ENCODE measurements at regions not wholly inside any gene's neighbourhood (a gene's known extent, or its start where the extent isn't known, plus 50 kb on each side); places are given as distances from the start of the nearest gene placed in this dataset.

DNA sequence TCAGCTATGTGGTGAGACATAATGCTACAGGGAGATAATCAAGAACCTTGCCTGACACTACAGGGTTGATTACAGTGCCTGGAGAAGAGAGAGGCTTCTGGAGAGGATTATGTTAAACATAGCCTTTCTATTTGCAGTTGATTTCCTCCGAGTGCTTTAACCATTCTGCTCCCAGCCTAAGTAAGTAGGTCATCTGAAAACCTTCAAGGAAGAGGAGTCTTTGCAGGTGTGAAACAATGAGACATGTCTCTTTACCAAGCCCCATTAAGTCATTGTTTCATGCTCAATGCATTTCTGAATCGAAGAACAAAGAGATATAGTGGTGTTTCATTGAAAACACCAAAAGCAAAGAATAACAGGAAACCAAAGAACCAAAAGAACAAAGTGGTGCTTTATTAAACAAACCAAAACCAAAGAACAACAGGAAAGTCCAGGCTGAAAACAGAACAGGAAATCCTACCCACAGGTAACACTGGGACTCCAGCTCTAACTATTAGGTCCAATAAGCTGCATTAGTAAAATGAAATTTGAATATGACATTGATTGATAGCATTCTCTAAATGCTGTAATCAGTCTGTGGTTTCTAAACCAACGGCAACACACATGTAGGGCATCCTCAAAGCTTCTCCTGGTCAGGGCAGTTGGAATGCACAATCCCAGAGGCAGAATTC is 113.3 kb upstream of the SPATA31D4 start:
- FAIRE-seq = no peak
- ChIA-PET POLR2A (no interaction called here), CTCF (ENCODE audit: low intra/inter-chr PET ratio) (no interaction called here)
- TF ChIP-seq, protein P1, sequence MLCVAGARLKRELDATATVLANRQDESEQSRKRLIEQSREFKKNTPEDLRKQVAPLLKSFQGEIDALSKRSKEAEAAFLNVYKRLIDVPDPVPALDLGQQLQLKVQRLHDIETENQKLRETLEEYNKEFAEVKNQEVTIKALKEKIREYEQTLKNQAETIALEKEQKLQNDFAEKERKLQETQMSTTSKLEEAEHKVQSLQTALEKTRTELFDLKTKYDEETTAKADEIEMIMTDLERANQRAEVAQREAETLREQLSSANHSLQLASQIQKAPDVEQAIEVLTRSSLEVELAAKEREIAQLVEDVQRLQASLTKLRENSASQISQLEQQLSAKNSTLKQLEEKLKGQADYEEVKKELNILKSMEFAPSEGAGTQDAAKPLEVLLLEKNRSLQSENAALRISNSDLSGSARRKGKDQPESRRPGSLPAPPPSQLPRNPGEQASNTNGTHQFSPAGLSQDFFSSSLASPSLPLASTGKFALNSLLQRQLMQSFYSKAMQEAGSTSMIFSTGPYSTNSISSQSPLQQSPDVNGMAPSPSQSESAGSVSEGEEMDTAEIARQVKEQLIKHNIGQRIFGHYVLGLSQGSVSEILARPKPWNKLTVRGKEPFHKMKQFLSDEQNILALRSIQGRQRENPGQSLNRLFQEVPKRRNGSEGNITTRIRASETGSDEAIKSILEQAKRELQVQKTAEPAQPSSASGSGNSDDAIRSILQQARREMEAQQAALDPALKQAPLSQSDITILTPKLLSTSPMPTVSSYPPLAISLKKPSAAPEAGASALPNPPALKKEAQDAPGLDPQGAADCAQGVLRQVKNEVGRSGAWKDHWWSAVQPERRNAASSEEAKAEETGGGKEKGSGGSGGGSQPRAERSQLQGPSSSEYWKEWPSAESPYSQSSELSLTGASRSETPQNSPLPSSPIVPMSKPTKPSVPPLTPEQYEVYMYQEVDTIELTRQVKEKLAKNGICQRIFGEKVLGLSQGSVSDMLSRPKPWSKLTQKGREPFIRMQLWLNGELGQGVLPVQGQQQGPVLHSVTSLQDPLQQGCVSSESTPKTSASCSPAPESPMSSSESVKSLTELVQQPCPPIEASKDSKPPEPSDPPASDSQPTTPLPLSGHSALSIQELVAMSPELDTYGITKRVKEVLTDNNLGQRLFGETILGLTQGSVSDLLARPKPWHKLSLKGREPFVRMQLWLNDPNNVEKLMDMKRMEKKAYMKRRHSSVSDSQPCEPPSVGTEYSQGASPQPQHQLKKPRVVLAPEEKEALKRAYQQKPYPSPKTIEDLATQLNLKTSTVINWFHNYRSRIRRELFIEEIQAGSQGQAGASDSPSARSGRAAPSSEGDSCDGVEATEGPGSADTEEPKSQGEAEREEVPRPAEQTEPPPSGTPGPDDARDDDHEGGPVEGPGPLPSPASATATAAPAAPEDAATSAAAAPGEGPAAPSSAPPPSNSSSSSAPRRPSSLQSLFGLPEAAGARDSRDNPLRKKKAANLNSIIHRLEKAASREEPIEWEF (CRISPR knock-in tag; IDR thresholded peaks at IDR 0.05) = no peak
- TF ChIP-seq, protein P2, sequence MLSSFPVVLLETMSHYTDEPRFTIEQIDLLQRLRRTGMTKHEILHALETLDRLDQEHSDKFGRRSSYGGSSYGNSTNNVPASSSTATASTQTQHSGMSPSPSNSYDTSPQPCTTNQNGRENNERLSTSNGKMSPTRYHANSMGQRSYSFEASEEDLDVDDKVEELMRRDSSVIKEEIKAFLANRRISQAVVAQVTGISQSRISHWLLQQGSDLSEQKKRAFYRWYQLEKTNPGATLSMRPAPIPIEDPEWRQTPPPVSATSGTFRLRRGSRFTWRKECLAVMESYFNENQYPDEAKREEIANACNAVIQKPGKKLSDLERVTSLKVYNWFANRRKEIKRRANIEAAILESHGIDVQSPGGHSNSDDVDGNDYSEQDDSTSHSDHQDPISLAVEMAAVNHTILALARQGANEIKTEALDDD (IDR thresholded peaks at IDR 0.05) = no peak
- TF ChIP-seq SRSF1 (IDR thresholded peaks at IDR 0.05; ENCODE audit: low read depth, low read length) (no peak), MTA3 (IDR thresholded peaks at IDR 0.05; ENCODE audit: borderline replicate concordance) (no peak), TCF3 (CRISPR knock-in tag; IDR thresholded peaks at IDR 0.05) (no peak), CREM (IDR thresholded peaks at IDR 0.05; ENCODE audit: low read depth) (no peak)
- TF ChIP-seq, protein P3, sequence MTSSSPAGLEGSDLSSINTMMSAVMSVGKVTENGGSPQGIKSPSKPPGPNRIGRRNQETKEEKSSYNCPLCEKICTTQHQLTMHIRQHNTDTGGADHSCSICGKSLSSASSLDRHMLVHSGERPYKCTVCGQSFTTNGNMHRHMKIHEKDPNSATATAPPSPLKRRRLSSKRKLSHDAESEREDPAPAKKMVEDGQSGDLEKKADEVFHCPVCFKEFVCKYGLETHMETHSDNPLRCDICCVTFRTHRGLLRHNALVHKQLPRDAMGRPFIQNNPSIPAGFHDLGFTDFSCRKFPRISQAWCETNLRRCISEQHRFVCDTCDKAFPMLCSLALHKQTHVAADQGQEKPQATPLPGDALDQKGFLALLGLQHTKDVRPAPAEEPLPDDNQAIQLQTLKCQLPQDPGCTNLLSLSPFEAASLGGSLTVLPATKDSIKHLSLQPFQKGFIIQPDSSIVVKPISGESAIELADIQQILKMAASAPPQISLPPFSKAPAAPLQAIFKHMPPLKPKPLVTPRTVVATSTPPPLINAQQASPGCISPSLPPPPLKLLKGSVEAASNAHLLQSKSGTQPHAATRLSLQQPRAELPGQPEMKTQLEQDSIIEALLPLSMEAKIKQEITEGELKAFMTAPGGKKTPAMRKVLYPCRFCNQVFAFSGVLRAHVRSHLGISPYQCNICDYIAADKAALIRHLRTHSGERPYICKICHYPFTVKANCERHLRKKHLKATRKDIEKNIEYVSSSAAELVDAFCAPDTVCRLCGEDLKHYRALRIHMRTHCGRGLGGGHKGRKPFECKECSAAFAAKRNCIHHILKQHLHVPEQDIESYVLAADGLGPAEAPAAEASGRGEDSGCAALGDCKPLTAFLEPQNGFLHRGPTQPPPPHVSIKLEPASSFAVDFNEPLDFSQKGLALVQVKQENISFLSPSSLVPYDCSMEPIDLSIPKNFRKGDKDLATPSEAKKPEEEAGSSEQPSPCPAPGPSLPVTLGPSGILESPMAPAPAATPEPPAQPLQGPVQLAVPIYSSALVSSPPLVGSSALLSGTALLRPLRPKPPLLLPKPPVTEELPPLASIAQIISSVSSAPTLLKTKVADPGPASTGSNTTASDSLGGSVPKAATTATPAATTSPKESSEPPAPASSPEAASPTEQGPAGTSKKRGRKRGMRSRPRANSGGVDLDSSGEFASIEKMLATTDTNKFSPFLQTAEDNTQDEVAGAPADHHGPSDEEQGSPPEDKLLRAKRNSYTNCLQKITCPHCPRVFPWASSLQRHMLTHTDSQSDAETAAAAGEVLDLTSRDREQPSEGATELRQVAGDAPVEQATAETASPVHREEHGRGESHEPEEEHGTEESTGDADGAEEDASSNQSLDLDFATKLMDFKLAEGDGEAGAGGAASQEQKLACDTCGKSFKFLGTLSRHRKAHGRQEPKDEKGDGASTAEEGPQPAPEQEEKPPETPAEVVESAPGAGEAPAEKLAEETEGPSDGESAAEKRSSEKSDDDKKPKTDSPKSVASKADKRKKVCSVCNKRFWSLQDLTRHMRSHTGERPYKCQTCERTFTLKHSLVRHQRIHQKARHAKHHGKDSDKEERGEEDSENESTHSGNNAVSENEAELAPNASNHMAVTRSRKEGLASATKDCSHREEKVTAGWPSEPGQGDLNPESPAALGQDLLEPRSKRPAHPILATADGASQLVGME (CRISPR knock-in tag; IDR thresholded peaks at IDR 0.05) = no peak

More for the DNA sequence above, 113.3 kb upstream of the SPATA31D4 start:
- H3K27ac ChIP-seq (ENCODE audit: extremely low read depth, low read depth, low read length) = no peak overlapping the region
- H4K20me1 ChIP-seq (replicated peaks; ENCODE audit: control insufficient read depth, insufficient read depth, low read length) = no peaks in the 10 kb centered on the region
- H2AFZ ChIP-seq (ENCODE audit: low read depth, low read length) = no peak overlapping the region
- ATAC-seq (no peak), DNase-seq (ENCODE audit: extremely low read depth in 1 of 4, low spot score in 3 of 4) (no peak)
- no peaks in the 10 kb centered on the region for H3K79me2 ChIP-seq (ENCODE audit: control insufficient read depth, insufficient read depth, low read length)
- 4% methylated on average over 3 of the region's 3 CpGs for WGBS (ENCODE audit: insufficient coverage, low coverage, missing lambda C conversion rate)
- in situ Hi-C loops (cut with MboI) (no loop called here), intact Hi-C loops (cut with micrococcal nuclease) (no loop called here)
- no peaks in the 10 kb centered on the region for H3K9me1 ChIP-seq (ENCODE audit: control insufficient read depth, insufficient read depth, low read length)
- no peaks in the 10 kb centered on the region for H3K36me3 ChIP-seq (ENCODE audit: control insufficient read depth, insufficient read depth, low read length)
- no peak overlapping the region for H3K4me2 ChIP-seq (ENCODE audit: insufficient read depth, low read length)
- no peak overlapping the region for H3K9ac ChIP-seq (ENCODE audit: insufficient read depth in 1 of 2, low read depth in 2 of 2, low read length in 2 of 2)
- no peaks in the 10 kb centered on the region for H3K9me3 ChIP-seq (replicated peaks; ENCODE audit: control insufficient read depth, insufficient read depth, low read depth, low read length)
- BruUV-seq (replicated peaks) = no TSS peak
- H3K4me1 ChIP-seq (replicated peaks in 1 of 2; ENCODE audit: control insufficient read depth in 2 of 2, insufficient read depth in 2 of 2, low read length in 2 of 2) = no peaks in the 10 kb centered on the region
- no peaks in the 10 kb centered on the region for H3K27me3 ChIP-seq (ENCODE audit: control insufficient read depth in 2 of 2, insufficient read depth in 2 of 2, low read length in 2 of 2)
- no peak overlapping the region for H3K4me3 ChIP-seq

Measured in K562 (cell line).